ENCODE measurements at regions not wholly inside any gene's neighbourhood (a gene's known extent, or its start where the extent isn't known, plus 50 kb on each side); places are given as distances from the start of the nearest gene placed in this dataset.

- Mint-ChIP-seq H3K9me3 (no peaks in the 10 kb centered on the region), H3K36me3 (ENCODE audit: low read depth) (no peaks in the 10 kb centered on the region), H3K4me1 (ENCODE audit: low read depth) (no peaks in the 10 kb centered on the region), H3K4me3 (no peak overlapping the region), H3K27ac (no peak overlapping the region), H3K27me3 (no peaks in the 10 kb centered on the region)
- intact Hi-C loops (cut with DNase I, micrococcal nuclease) = no loop called here
- TF ChIP-seq, protein P1, sequence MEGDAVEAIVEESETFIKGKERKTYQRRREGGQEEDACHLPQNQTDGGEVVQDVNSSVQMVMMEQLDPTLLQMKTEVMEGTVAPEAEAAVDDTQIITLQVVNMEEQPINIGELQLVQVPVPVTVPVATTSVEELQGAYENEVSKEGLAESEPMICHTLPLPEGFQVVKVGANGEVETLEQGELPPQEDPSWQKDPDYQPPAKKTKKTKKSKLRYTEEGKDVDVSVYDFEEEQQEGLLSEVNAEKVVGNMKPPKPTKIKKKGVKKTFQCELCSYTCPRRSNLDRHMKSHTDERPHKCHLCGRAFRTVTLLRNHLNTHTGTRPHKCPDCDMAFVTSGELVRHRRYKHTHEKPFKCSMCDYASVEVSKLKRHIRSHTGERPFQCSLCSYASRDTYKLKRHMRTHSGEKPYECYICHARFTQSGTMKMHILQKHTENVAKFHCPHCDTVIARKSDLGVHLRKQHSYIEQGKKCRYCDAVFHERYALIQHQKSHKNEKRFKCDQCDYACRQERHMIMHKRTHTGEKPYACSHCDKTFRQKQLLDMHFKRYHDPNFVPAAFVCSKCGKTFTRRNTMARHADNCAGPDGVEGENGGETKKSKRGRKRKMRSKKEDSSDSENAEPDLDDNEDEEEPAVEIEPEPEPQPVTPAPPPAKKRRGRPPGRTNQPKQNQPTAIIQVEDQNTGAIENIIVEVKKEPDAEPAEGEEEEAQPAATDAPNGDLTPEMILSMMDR (IDR thresholded peaks at IDR 0.05) = no peak
- Histone ChIP-seq H3K27me3 (ENCODE audit: control insufficient read depth in 1 of 2, insufficient read depth in 2 of 2, low read length in 2 of 2) (no peaks in the 10 kb centered on the region), H3K27ac (ENCODE audit: low read depth in 1 of 2, low read length in 2 of 2) (no peak overlapping the region), H3K4me1 (ENCODE audit: insufficient read depth, low read length) (no peaks in the 10 kb centered on the region), H3K36me3 (ENCODE audit: insufficient read depth, low read length) (no peaks in the 10 kb centered on the region), H3K4me3 (ENCODE audit: low read length) (no peak overlapping the region), H3K9me3 (ENCODE audit: control insufficient read depth in 1 of 2, insufficient read depth in 1 of 2, low read length in 2 of 2) (no peaks in the 10 kb centered on the region)
- ChIA-PET CTCF (no interaction called here), POLR2A (no interaction called here)
- DNase-seq = no peak
- no peak for ATAC-seq (ENCODE audit: poor library complexity)
Observed at GRCh38 chrX:70988425-70988824, 57.5 kb upstream of the SLC7A3 start.

Data from CD4-positive, alpha-beta T cell (primary cell).